GM18873 (cell line): ENCODE measurements at regions not wholly inside any gene's neighbourhood (a gene's known extent, or its start where the extent isn't known, plus 50 kb on each side); places are given as distances from the start of the nearest gene placed in this dataset.
"Not testable (repeated sequence)": the region's sequence is repeated elsewhere in the genome, so short reads cannot be mapped to it uniquely, and the experiment has no call there.

ENCODE experiments used
- ATAC-seq: cut with Tn5 transposase; IDR thresholded peaks from one replicate; pipeline ENCODE4 v1.9.1; 2021; ENCODE audit warnings: mild to moderate bottlenecking, moderate library complexity, moderate number of reproducible peaks; ENCODE audit not compliant: unreplicated experiment, low FRiP score

DNA sequence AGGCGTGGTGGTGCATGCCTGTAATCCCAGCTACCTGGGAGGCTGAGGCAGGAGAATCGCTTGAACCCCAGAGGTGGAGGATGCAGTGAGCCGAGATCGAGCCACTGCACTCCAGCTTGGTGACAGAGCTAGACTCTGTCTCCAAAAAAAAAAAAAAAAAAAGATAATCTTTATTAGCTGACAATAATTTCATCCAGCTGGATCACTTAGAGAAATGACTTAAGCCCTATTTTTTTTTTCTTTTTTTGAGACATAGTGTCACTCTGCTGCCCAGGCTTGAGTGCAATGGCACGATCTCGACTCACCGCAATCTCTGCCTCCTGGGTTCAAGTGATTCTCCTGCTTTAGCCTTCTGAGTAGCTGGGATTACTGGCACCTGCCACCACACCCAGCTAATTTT lies 51.6 kb upstream of the MAP4K4 start:
- ATAC-seq: not testable (repeated sequence)

DNA sequence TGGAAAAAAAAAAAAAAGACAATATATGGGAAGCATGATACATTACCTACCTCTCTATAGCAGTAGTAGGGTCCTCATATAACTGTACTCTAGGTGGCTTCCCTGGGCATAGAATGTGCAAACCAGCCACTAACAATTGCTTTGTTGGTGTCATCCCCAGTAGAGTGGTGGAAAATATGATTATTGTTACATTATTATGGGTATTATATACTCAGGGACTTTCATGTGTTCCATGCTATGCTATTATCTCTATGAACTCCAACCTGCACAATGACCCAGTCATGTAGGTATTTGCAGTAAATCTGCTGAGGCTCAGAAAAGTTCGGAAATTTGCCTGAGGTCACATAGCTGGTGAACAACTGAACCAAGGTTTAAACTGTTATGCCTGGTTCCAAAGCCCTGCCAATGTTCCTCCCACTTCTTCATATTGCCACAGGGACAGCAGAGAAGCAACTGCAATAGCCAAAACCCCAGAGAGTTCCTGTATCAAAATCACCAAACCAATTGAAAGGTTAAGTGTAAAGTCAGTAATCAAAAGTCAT lies 52.6 kb upstream of the MAP4K4 start:
- no peak for ATAC-seq

DNA sequence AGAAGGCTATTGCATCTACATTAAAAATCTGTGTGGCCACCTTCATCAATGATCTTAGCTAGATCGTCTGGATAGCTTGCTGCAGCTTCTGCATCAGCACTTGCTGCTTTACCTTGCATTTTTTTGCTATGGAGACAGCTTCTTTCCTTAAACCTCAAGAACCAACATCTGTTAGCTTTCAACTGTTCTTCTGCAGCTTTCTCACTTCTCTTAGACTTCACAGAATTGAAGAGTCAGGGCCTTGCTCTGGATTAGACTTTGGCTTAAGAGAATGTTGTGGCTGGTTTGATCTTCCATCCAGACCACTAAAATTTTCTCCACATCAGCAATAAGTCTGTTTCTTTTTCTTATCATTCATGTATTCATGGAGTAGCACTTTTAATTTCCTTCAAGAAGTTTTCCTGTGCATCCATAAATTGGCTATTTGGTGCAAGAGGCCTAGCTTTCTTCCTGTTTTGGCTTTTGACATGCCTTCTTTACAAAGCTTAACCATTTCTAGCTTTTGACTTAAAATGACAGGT lies 54.4 kb upstream of the MAP4K4 start:
- ATAC-seq: no peak

DNA sequence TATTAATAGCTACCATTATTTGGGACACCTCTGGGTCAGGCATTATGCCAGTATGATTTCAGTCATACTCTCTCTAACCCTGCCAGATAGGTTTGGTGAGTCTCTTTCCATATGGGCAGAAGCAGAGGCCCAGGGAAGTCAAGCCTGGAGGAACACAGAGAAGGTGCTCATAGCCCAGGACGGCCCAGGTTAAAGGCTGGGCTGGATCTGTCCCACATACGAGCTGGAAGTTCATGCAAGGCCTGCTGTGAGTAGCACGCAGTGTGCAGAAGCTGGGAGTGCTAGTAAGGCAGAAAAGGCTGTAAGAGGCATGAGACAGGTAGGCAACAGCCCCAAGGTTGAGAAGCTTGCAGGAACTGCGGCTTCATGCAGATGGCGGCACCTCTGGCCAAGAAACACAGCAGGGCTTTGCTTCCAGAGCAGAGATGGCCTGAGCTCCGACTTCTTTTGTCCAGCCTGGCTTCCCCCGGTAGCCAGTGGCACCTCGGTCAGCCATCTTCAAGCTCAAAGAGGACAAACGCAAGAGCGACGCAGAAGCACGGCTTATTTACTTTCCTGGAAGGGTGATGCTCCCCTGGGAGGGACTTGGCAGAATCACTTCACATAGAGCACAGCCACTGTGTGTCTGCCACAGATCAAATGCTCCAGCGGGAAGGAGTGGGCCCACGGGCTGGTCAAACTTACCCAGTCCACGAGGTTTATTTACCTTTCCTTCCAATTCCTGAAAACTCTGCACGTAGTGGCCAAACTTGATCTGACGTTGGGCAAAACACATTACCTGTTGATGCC lies 58.5 kb upstream of the MAP4K4 start:
- no peak for ATAC-seq

DNA sequence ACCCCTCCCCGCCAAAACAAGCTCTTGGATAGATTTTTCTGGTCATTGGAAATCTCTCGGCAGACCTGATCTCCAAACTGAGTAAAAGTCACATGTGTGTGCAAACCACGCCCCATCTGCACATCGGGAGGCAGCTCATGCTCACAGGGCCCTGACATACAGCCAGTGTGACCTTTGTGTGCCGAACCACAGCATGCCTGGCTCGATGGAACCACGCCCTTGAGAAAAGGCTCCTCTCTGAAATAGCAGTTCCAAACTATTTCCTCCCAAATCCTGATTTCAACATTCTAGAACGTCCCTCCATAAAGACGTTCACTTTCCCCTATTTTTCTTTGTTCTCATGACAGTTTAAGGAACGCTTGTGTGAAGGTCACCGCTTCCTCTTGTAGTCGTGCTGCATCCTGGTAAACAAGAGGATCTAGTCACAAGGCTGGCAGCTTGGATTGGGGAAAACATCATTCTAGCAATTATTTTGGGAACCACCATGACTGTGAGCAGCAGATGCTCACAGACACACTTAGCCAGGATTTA lies 59.3 kb upstream of the MAP4K4 start:
- no peak for ATAC-seq

DNA sequence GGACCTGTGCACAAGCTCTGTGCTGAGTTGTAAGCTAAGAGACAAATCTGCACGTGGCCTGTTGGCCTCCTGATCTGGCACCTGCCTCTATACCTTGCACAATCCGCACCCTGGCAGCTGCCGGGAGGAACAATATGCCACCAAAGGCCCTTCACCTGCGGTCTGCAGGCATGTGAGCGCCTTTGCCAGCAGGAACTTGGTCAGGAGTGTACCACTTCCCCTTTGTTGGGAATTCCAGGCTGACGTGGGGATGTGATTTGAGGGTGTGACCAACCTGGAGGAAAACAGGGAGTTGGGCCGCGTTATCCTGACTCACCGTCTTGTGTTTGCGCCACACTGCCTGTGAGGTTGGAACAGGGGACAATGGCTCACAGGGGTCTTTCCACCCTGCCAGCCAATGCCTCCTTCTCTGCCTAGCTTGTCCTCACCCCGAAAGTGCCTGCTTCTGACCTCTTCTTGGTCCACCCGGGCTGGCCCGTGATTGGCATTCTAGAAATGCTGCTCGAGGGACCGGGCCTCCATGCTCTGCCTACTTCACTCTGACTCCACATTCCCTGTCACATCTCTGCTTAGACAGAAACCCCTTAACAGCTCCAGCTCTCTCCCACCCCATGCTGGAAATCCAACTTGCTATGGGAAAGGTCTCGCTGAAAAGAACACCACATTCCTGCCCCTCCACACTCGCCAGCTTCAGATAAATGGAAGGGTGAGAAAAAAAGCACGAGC lies 67.1 kb upstream of the MAP4K4 start:
- no peak for ATAC-seq

DNA sequence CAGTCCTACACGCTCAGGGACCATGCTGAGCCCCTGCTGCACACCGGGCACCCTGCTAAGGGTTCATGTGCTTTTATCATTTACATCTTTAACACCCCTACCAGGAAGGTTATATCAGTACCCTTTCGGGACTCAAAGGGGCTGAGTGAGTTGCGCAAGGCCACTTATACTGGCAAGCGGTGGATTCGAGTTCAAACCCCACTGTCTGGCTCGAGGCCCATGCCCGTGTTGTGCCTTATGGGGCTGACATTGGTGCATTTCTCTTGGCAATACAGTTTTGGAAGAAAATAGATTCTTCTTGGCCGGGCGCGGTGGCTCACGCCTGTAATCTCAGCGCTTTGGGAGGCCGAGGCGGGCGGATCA lies 69.5 kb upstream of the MAP4K4 start:
- ATAC-seq: no peak

DNA sequence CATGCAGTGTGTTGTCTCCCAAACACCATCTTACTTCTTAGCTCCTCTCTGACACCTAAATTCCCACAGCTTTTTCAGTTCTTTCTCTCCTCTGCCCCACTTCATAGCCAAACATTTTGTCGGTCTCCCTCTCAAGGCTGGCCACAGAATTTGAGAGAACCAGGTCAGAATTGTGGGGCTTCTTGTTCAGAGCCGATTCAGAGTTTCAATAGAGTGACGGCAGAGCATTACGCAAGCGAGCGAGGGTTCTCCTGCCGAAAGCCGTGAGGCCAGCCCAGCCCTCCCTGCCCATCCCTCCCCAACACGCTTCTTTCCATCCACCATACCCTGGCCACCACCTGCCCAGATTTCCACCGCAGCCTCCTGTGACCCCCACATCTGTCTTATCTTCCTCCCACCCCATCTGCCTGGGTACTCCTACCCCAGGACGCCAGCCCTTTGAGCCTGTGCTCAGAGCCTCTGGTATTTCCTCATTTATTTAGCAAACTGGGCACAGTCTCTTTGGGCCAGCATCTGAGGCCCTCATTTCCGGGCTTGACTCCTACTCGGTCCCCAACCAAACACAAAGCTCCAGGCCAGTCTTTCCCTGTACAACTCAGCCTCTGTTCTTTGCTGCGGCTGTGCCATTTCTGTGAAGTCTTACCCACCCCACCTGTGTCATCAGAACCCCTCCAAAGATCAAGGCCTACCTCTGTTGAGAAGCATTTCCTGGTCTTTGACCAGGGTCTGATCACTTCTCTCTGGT lies 70.0 kb upstream of the MAP4K4 start:
- no peak for ATAC-seq

DNA sequence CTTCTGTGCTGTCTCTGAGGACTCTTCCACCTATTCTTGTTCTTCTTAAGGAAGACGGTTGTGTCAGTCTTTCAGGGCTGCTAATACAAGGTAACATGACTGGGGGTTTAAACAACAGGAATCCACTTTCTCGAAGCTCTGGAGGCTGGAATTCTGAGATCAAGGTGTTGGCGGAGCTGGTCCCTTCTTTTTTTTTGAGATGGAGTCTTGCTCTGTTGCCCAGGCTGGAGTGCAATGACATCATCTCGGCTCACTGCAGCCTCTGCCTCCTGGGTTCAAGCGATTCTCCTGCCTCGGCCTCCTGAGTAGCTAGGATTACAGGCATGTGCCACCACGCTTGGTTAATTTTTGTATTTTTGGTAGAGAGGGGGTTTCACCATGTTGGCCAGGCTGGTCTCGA lies 71.7 kb upstream of the MAP4K4 start:
- not testable (repeated sequence) for ATAC-seq

DNA sequence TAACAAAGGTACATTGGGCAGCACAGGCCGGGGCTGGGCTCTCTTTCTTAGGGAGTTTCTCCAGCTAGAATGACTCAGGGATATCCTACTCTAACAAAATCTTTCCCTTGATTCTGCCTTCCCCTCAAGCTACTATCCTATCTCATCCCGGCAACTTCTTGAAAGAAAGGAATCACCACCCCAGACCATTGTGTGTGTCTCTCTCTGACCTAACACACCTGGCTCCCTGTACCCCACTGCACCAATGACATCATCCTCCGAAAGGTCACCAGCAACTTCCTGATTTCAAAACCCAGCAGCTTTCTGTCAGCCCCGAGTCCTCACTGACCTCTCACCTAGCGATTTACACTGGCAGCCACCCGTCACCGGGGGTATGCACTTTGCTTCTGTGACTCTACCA lies 72.1 kb upstream of the MAP4K4 start:
- ATAC-seq: no peak

DNA sequence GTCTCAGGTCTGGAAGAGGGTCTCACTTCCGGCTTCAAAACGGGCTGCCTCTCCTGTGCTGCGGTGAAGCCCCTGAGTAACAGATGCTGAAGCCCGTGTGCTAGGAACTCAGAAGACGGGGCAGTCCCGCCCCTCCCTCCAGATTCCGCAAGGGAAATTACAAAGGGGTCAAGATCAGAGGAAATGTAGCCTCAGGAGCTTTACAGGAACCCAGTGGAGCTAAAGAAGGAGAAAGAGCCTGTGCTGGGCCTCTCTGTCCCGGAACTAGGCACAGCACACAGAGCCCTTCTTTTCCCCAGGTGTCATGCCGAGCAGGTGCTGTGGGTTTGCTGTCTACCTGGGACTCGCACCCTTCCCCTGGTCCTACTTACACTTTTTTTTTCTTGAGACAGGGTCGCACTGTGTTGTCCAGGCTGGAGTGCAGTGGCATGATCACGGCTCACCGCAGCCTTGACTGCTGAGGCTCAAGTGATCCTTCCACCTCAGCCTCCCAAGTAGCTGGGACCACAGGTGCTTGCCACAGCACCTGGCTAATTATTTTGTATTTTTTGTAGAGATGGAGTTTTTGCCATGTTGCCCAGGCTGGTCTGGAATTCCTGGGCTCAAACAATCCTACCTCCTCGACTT lies 72.7 kb upstream of the MAP4K4 start:
- no peak for ATAC-seq

DNA sequence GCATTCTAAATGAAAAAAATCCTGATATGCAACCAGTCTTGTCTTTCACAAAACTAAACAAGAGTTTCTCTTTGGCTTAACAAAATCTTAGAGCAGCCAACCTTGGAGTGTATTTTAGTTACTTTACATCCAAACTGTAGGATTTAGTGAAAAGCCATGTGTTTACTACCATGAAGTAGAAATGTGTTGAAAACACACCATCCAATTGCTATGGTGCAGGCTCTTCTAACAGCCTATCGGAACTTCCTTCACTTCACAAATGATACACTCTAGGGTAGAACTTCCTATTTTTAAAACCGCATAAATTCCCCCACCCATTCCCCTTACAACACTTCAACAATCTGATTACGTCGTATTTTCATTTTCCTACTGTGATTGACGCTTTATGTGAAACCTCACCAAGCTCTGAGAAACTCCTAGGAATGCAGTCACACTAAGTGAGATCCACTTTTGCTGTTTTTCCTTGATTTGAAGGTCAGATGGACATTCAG lies 74.4 kb upstream of the MAP4K4 start:
- peak; percentile 45 for ATAC-seq

DNA sequence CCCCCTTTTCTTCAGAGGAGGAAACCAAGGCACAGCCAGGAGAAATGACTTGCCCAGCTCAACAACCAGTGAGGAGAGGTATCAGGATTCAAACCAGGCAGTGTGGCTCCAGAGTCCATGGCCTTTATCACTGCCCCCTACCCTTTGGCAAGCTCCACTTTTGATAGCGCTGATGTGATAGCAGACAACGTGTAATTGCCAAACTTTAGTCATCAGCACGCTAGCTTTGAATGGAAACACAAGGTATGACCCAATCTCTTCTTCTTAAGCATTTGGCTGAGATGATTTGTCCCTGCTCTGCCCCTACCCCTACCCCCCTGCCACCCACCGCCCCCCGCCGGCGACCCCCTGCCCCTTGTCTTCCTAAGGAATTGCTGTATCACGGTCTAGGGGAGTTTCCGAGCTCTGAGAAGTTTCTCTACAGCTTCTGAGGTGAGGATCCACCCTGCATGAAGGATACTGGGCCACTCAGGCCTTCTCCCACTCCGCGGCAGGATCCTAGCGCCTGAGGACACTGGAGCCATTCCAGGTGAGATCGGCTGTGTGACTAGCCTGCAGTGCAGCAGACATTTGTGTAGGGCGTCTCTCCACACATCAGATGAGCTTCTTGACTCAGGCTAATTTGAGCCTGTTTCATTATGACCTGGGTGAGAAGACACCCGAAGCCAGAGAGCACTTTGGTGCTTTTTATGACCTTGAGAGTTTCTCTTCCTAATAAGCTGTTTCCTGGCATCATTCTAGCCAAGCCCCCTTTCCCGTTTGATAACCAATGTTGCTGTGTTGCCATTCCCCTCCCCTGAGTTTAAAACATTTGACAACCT lies 75.1 kb upstream of the MAP4K4 start:
- peak; percentile 91 for ATAC-seq

DNA sequence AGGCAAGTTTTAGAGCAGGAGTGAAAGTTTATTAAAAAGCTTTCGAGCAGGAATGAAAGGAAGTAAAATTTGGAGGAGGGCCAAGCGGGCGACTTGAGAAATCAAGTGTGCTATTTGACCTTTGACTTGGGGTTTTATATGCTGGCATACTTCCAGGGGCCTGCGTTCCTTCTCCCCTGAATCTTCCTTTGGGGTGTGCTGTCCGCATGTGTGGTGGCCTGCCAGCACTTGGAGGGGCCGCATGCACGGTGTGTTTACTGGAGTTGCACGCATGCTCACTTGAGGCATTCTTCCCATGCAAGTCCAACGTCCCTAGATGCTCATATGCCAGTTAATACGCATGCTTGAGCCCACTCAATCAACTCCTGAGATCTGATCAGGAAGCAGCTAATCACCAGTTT lies 78.3 kb upstream of the MAP4K4 start:
- no peak for ATAC-seq

DNA sequence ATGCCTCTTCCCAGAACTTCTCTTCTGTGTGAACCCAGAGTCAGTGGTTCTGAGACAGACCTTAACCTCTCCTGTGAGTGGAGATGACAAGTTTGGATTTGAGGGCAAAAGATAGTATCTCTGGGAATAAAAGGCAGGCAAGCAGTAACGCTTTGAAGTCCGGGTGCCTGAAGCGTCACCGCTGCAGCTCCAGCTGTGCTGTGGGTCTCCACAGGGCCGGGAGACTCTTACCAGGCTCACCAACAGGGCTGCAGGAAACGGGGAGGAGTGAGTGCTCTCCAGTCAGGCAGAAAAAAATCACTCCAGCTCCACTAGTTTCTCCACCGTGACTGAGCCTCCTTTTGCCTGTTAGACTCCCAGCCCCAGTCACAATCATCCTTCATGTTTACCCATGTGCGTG lies 79.7 kb upstream of the MAP4K4 start:
- no peak for ATAC-seq

DNA sequence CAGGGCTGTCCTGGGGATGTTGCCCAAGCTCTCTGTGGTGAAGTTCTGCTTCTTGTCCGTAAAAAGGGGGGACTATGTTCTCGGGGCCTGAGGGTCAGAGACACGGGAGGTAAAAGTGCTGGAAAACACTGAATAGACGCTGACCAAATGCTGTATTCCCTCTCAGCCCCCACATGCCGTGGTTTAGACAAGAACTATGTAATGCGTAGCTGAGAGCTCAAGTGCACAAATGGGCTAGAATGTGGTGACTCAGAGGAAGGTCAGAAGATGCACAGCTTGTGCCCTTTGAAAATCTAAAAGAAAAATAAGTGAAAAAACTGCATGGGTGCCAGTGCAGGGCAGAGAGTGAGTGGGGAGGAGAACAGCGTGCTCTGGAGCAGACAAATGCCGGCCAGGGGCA lies 80.3 kb upstream of the MAP4K4 start:
- no peak for ATAC-seq

DNA sequence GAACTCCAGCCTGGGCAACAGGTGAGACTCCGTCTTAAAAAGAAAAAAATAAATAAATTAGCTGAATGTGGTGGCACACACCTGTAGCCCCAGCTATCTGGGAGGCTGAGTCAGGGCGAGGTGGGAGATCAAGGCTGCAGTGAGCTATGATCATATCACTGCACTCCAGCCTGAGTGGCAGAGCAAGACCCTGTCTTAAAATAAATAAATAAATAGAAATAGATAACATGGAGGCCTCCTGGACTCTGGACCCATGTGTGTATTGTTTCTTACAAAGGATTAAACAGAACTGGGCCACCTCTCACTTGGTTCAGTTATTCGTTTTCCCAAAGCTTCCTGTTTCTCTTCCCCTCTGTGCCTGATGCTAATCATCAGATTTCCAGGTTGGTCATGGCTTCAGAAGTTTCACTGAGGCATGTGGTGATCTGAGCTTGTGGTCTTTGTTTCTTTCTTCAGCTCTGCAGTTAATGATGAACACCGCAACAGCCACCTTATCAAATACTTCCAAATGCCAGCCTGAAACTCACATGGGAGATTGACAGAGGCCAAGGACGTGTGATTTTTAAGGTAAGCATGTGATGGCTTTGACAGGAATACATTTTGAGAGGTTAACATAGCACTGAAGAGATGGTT lies 83.3 kb upstream of the MAP4K4 start:
- no peak for ATAC-seq

DNA sequence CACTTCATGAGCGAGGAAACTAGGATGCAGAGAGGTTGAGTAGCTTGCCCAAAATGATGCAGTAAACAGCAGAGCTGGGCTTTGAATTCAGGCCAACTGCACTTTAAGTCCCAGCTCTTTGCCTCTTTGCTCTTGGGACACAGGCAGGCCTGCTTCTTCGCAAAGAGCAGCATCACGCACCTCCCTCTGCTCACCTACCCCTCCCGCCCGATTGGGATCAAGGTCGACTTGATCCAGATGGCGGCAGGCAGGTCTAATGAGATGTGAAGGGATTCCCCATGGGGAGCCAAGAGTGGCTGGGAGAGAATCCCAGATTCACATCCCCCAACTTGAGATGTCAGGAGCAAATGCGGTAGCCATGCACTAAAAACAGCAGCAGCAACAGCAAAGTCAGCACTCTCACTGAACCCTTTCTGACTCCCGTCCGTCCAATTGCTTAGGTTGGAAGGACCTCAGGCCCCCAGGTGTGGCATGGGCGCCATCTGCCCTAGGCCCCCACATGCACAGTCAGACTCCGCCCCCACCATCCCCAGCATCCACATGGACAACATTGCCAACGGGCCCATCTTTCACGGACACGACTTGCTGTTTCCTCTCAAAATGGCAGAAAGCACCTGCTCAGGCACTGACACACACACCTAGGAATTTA lies 84.3 kb upstream of the MAP4K4 start:
- no peak for ATAC-seq
